Cardiac muscle cell (in vitro differentiated cells and primary cell): ENCODE measurements at regions not wholly inside any gene's neighbourhood (a gene's known extent, or its start where the extent isn't known, plus 50 kb on each side); places are given as distances from the start of the nearest gene placed in this dataset.

Experiments
- DNase-seq, 2 donors: peaks; one replicate each; pipeline versions ENCODE4 v3.0.0 to v3.0.0-alpha.2; 2010 to 2017; ENCODE audit warnings: low read depth in 1 of 2, low spot score in 1 of 2
- H3K27ac ChIP-seq: fragments of 200-600 bp; sonication (generic); 2 replicates; pipeline ENCODE4 v1.5.1; 2016
- H3K27me3 ChIP-seq: fragments of 200-600 bp; sonication (generic); 2 replicates; pipeline ENCODE4 v1.6.0; 2016; ENCODE audit warnings: control low read depth
- H3K36me3 ChIP-seq: fragments of 200-600 bp; sonication (generic); 2 replicates; pipeline ENCODE4 v1.5.1; 2016; ENCODE audit warnings: control low read depth
- H3K4me1 ChIP-seq: fragments of 200-600 bp; sonication (generic); 2 replicates; pipeline ENCODE4 v1.8.1; 2017; ENCODE audit warnings: low read depth, mild to moderate bottlenecking, mixed run types
- H3K4me3 ChIP-seq: fragments of 200-600 bp; sonication (generic); 2 replicates; pipeline ENCODE4 v1.5.1; 2016; ENCODE audit warnings: mild to moderate bottlenecking
- H3K9me3 ChIP-seq: fragments of 200-600 bp; sonication (generic); 2 replicates; pipeline ENCODE4 v1.5.1; 2017; ENCODE audit warnings: low read depth, mild to moderate bottlenecking, control low read depth
- TF ChIP-seq, protein P1 (sequence below): IDR thresholded peaks from 2 replicates; pipeline ENCODE4 v1.5.1; 2012; ENCODE audit warnings: low read depth, mild to moderate bottlenecking, low read length

DNA sequence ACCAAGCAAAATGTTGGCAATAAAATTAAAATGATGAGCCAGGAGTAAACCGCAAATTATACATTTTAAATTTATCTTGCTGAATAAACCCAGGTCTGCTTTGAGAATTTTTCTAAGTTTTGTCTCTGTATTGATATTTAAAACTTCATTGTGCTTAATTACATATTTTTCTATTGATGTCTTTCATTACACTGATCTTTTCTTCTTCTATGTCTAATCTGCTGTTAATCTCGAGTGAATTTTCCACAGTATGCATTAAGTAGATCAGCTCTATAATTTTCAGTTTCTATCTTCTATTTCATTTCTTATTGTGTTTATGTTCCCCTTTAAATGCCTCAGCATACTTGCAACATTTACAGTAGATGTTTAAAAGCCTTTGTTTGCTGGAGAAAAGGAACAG, 918.7 kb downstream of the FAT4 start:
- no peak for DNase-seq
- TF ChIP-seq, protein P1, sequence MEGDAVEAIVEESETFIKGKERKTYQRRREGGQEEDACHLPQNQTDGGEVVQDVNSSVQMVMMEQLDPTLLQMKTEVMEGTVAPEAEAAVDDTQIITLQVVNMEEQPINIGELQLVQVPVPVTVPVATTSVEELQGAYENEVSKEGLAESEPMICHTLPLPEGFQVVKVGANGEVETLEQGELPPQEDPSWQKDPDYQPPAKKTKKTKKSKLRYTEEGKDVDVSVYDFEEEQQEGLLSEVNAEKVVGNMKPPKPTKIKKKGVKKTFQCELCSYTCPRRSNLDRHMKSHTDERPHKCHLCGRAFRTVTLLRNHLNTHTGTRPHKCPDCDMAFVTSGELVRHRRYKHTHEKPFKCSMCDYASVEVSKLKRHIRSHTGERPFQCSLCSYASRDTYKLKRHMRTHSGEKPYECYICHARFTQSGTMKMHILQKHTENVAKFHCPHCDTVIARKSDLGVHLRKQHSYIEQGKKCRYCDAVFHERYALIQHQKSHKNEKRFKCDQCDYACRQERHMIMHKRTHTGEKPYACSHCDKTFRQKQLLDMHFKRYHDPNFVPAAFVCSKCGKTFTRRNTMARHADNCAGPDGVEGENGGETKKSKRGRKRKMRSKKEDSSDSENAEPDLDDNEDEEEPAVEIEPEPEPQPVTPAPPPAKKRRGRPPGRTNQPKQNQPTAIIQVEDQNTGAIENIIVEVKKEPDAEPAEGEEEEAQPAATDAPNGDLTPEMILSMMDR: no peak
- Histone ChIP-seq H3K27me3 (no peaks in the 10 kb centered on the region), H3K4me3 (no peak overlapping the region), H3K36me3 (no peaks in the 10 kb centered on the region), H3K27ac (no peak overlapping the region), H3K9me3 (no peaks in the 10 kb centered on the region), H3K4me1 (no peaks in the 10 kb centered on the region)

DNA sequence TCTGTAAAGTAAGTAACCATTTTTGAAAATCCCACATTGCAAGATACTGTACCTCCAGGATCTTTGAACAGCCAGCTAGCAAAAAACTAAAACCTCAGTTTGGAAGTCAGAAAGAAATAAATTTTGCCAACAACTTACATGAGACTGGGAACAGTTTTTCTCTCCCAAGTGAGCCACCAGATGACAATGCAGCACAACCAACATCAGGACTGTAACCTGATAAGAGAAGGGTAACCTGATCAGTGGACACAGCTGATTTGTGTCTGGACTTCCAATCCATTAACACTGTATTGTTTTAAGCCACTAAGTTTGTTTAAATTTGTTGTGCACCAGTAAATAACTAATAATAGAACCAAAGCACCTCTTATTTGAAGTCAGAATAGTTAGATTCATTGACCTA, 923.3 kb downstream of the FAT4 start:
- H3K36me3 ChIP-seq: no peaks in the 10 kb centered on the region
- H3K4me3 ChIP-seq: no peak overlapping the region
- H3K27me3 ChIP-seq: no peaks in the 10 kb centered on the region
- H3K9me3 ChIP-seq: no peaks in the 10 kb centered on the region
- no peak overlapping the region for H3K27ac ChIP-seq
- no peaks in the 10 kb centered on the region for H3K4me1 ChIP-seq
- TF ChIP-seq, protein P1: no peak
- DNase-seq: peak in 1 of 2 donors; percentile 12

DNA sequence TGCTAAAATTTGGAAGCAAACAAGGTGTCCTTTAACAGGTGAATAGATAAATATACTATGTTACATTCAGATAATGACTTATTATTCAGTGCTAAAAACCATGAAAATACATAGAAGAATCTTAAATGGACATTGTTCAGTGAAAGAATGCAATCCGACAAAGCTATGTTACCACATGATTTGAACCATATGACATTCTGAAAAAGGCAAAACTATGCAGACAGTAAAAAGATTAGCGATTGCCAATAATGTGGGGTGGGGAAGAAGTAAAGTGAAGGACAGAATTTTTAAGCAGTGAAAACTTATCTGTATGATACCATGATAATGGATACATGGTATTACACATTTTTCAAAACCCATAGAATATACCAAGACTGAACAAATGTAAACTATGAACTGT, 926.9 kb downstream of the FAT4 start:
- Histone ChIP-seq H3K4me3 (no peak overlapping the region), H3K27ac (no peak overlapping the region)

DNA sequence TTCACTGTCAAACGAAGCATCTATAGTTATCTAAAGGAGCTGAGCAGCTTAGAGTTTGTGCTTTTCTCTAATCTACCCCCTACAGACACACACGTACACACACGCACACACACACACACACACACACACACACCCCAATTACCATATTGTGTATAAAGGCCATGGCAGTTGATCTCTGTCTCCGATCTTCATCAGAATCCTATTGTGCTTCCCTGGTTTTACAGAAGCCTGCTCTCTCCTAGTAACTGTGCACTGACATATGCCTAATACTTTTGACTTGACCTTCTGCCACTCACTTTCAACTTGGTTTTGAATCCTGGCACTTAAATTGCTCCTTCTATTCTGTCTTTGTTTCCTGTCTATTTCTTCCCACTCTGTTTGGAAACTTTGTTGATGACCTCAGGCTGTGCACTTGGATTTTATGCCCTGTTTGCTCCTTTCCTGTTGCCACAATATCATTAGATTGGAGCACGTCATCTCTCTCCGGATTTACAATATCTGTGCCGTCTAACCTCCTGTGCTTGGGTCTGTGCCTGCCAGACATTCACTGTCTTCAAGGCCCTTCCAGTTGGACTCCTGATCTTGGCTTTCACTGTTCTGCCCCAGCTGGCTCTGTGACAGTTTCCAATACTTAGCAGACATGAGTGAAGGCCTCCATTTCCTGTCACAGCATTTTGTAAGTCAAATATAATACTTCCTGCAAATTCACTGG, 928.1 kb downstream of the FAT4 start:
- DNase-seq: peak in 1 of 2 donors; percentile 43
- Histone ChIP-seq H3K9me3 (no peaks in the 10 kb centered on the region), H3K4me3 (no peak overlapping the region), H3K27ac (no peak overlapping the region), H3K36me3 (no peaks in the 10 kb centered on the region), H3K27me3 (no peaks in the 10 kb centered on the region), H3K4me1 (no peaks in the 10 kb centered on the region)
- TF ChIP-seq, protein P1: no peak

More for the DNA sequence above, 926.9 kb downstream of the FAT4 start:
- peak in 1 of 2 donors; percentile 10 for DNase-seq
- no peaks in the 10 kb centered on the region for H3K27me3 ChIP-seq
- no peaks in the 10 kb centered on the region for H3K36me3 ChIP-seq
- H3K4me1 ChIP-seq: no peaks in the 10 kb centered on the region
- no peaks in the 10 kb centered on the region for H3K9me3 ChIP-seq
- TF ChIP-seq, protein P1: no peak

DNA sequence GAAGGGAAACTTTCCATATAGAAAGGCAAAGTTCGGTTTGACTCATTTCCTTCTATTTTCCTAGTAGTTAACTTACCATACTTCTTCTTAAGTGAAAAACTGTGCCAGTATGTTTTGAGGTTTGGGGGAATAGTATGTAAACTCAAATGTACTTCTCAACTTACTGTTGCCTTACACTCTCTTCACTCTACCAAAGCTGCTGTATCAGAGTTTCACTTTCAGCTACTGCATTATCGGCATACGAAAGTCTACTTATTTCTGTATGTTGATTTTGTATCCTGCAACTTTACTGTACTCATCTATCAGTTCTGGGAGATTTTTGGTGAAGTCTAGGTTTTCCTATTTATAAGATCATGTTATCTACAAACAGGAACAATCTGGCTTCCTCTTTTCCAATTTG, 932.7 kb downstream of the FAT4 start:
- no peak for DNase-seq
- no peak overlapping the region for H3K4me3 ChIP-seq
- no peaks in the 10 kb centered on the region for H3K4me1 ChIP-seq
- H3K9me3 ChIP-seq: no peaks in the 10 kb centered on the region
- no peaks in the 10 kb centered on the region for H3K36me3 ChIP-seq
- H3K27ac ChIP-seq: no peak overlapping the region
- TF ChIP-seq, protein P1: no peak
- H3K27me3 ChIP-seq: no peaks in the 10 kb centered on the region
